GM18867 (cell line): ENCODE measurements at regions not wholly inside any gene's neighbourhood (a gene's known extent, or its start where the extent isn't known, plus 50 kb on each side); places are given as distances from the start of the nearest gene placed in this dataset.

Experiments used
- ATAC-seq: cut with Tn5 transposase; IDR thresholded peaks from one replicate; pipeline ENCODE4 v1.9.1; 2021; ENCODE audit warnings: mild to moderate bottlenecking, moderate library complexity; ENCODE audit not compliant: unreplicated experiment

DNA sequence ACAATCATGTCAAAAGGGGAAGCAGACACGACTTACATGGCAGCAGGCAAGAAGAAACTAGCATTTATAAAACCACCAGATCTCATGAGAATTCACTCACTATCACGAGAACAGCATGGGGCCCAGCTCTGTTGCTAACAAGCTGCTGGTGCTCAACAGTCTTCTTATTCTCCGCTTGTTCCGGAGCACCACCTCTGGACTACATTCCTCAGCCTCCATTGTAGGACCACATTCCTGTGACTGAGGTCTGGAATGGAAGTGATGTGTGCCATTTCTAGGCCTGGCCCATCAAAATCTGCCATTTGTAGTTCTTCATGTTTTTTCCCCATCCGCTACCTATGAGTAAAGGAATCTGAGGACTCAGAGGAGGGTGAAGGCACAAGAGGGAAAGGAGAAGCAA lies 111.5 kb upstream of the PTCHD1 start:
- ATAC-seq = no peak

DNA sequence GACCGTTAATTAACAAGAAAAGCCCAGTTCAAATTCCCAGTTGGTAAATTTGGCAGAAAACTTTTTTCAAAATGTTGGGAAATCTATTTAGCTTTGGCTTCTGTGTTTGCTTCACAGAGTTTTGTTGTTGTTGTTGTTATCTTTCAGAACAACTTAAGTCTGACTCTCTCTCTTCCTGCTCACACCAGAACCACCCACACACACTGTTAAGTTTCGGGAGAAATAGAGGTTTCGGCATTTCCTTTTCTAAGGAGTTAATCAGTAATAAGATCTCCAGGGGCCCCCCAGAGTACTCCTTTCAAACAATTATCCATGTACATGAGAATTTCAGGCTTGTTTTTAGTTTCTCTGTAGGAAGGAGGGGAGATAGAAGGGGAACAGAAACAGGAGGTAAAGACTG lies 106.2 kb upstream of the PTCHD1 start:
- ATAC-seq = no peak

DNA sequence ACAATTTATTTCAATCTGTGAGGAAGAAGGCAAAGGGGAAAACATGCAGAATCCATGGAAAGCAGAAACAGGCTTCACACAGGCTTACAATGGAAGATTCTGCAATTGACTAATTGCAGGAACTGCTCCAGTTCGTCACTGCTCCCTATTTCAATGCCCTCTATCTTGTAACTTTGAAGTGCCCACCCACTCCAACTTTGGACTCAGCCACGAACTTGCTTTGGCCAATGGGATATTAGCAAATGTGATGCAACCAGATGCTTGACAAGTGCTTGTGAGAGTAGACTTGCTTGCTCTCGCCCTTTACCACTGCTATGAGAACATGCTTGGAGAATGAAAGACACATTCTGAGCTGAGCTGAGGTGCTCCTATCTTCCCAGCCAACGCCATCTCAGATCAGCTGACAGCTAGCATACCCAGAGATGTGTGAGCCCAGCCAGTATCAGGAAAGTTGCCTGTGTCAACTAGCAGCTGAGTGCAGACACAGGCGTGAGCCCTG lies 105.7 kb upstream of the PTCHD1 start:
- ATAC-seq = no peak

DNA sequence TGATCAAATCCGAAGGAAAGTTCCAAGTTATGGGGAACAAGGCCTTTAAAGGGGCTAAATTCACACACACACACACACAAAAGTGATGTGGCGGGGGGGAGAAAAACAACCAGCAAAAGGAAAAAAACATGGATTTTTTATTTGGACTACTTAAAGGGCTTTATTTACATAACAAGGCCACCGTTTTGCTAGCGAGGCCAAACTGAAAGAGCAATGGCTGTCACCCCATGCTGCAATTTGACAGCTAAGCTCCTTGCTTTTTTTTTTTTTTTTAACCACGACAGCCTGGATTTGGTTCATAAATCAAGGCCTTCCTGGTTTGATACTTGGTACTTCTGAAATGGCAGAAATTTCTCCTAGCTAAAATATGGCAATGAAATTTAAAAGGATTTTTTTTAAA lies 99.6 kb upstream of the PTCHD1 start:
- no peak for ATAC-seq

DNA sequence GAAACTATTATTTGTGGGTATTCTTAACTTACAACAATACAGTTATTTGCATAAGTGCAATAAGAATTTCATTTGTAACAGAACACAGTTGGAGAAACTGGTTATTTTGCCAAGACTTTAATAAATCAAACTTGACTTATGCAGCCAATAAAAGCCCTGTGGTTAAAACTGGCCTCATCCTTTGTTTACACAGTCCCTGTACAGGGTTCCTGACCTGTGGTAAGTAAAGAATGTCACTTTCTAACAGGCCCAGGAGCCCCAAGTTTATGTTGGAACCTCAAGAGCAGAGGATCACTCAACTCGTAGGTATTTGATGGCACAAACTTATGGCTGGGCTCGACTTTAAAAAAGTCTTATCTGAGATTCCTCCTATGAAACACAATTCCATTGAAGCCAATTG lies 88.6 kb upstream of the PTCHD1 start:
- ATAC-seq = no peak

DNA sequence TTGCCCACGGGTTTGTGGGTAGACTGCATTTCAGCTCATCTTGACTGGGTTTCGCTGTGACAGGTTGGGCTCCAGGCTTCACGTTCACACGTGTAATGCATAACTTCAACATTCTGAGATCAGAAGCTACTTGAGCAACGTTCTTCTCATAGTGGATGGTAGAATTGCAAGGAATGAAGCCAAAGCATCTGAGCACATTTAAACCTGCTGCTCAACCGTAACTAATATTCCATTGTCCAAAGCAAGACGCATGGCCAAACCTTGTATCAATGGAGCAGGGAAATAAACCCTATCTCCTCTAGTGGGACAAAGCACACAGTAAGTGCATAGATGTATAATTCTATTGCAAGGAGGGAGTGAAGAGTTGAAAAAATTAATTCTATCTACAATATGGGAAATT lies 86.5 kb upstream of the PTCHD1 start:
- no peak for ATAC-seq

DNA sequence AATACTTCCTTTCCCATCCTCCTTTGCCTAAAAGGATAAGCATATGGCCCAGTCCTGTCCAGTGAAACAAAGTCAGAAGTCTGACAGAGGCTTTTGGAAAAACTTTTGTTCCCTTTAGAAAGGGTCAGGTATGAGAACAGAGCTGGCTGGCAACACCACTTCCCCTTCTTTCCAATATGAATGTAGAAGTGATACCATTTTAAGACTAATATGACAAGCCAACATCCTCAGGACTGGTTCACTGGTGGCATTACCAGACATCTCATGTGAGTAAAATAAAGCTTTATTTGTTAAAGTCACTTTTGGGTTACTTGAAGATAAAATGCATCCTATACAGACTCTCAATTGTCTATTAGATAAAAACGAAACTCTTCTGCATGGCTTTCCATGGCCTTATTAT lies 83.6 kb upstream of the PTCHD1 start:
- no peak for ATAC-seq

DNA sequence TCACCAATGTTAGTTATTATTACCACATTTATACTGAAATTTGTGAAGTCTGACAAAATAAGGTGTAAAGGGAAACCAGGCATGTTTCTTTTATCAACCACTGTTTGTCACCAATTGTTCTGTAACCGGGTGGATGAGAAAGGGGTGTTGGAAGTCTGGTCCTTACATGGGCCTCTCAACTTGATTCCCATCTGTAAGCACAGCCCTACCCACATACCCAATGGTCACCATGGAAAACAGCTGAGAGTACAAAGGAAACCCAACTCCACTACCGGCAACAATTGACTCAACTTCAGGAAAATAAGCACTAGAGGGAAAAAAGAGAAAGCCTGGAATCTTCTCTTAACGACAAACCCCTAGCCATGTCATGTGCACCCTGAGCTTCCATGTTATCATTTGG lies 70.8 kb upstream of the PTCHD1 start:
- no peak for ATAC-seq

DNA sequence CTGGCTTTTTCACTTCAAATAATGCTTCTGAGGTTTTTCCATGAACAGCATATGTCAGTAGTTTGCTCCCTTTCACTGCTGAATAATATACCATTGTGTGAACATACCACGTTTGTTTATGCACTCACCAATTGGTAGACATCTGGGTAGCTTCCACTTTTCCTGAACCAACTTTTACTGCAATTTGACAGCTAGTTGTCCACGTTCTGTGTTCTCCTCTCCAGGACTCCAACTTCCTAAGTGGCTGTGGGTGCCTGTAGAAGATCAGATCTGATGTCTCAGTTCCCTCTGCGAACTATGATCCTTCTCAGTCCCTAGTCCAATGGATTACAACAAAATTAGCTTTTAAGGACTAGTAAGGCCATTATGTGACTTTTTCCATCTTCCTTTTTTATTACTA lies 64.7 kb upstream of the PTCHD1 start:
- ATAC-seq = no peak

DNA sequence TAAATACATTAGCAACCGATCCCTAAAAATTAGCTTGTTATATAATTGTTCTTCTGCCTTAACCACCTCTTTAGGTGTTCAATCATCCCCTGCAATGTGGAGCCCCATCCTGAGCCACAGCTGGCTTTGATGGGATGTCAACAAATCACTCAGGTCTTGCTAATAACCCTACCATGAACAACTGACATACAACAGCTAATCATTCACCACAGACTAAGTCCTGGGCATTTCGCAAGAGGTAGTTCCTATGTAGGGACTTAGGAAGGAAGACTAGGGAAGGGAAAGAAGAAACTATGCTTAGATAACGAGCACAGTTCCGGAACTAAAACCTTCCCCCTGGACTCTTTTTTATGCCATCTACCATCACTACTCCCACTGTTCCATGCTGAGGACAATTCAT lies 63.6 kb upstream of the PTCHD1 start:
- no peak for ATAC-seq

DNA sequence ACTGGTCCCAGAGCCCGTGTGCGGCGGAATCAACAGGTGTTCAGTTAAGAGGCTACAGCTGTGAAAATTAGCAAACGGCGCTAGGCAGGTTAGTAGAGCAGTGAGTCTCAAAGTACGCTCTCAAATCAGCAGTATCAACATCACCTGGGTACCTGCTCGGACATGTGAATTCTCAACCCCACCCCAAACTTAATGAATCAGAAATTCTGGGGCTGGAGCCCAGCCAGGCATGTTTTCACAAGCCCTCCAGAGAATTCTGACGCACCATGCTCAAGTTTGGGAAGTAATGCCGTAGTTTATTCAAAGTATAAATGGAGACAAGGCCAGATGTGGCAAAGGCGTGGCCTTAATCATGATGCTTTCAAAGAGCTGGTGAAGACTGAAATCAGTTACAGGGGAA lies 58.2 kb upstream of the PTCHD1 start:
- no peak for ATAC-seq
